NCI-H345 treated with DMSO at 0.1 percent for 48 hours (cell line): ENCODE measurements at regions not wholly inside any gene's neighbourhood (a gene's known extent, or its start where the extent isn't known, plus 50 kb on each side); places are given as distances from the start of the nearest gene placed in this dataset.
"Not testable (repeated sequence)": the region's sequence is repeated elsewhere in the genome, so short reads cannot be mapped to it uniquely, and the experiment has no call there.

ENCODE experiments used
- DNase-seq: peaks from one replicate; lab custom pipeline; 2025; ENCODE audit not compliant: unreplicated experiment; lab: John Stamatoyannopoulos, UW

GRCh38 chrX:42832764-42833549 lies 55.0 kb upstream of the PPP1R2C start:
- DNase-seq, result no peak

- not testable (repeated sequence) for DNase-seq
These were observed 55.6 kb upstream of the PPP1R2C start for GRCh38 chrX:42833550-42833940.

GRCh38 chrX:42837101-42837726 lies 59.3 kb upstream of the PPP1R2C start:
- DNase-seq, result no peak

- no peak for DNase-seq
These were observed 59.8 kb upstream of the PPP1R2C start for GRCh38 chrX:42837747-42838146.

GRCh38 chrX:42839632-42840031 lies 61.7 kb upstream of the PPP1R2C start:
- DNase-seq, result no peak

- DNase-seq, result no peak
These were observed 68.8 kb upstream of the PPP1R2C start for GRCh38 chrX:42846741-42847140.

GRCh38 chrX:42855259-42855658 lies 77.3 kb upstream of the PPP1R2C start:
- DNase-seq, result no peak

GRCh38 chrX:42857766-42858165 lies 79.8 kb upstream of the PPP1R2C start:
- DNase-seq, result no peak

- DNase-seq, result no peak
These were observed 91.0 kb upstream of the PPP1R2C start for GRCh38 chrX:42869011-42869410.

- DNase-seq, result no peak
These were observed 91.9 kb upstream of the PPP1R2C start for GRCh38 chrX:42869659-42870476.

GRCh38 chrX:42886519-42886918 lies 108.6 kb upstream of the PPP1R2C start:
- DNase-seq, result no peak

- no peak for DNase-seq
These were observed 123.0 kb upstream of the PPP1R2C start for GRCh38 chrX:42900947-42901346.

GRCh38 chrX:42902513-42902912 lies 124.5 kb upstream of the PPP1R2C start:
- no peak for DNase-seq

GRCh38 chrX:42920752-42921151 lies 142.8 kb upstream of the PPP1R2C start:
- DNase-seq, result no peak

GRCh38 chrX:42930071-42930470 lies 152.1 kb upstream of the PPP1R2C start:
- no peak for DNase-seq

GRCh38 chrX:42930951-42931350 lies 153.0 kb upstream of the PPP1R2C start:
- DNase-seq, result no peak

- DNase-seq, result no peak
These were observed 155.2 kb upstream of the PPP1R2C start for GRCh38 chrX:42933187-42933586.

- DNase-seq, result no peak
These were observed 156.2 kb upstream of the PPP1R2C start for GRCh38 chrX:42934020-42934726.

- DNase-seq, result no peak
These were observed 163.7 kb upstream of the PPP1R2C start for GRCh38 chrX:42941671-42942070.

- DNase-seq, result no peak
These were observed 165.3 kb upstream of the PPP1R2C start for GRCh38 chrX:42943051-42943974.
